ENCODE measurements at regions not wholly inside any gene's neighbourhood (a gene's known extent, or its start where the extent isn't known, plus 50 kb on each side); places are given as distances from the start of the nearest gene placed in this dataset.

DNA sequence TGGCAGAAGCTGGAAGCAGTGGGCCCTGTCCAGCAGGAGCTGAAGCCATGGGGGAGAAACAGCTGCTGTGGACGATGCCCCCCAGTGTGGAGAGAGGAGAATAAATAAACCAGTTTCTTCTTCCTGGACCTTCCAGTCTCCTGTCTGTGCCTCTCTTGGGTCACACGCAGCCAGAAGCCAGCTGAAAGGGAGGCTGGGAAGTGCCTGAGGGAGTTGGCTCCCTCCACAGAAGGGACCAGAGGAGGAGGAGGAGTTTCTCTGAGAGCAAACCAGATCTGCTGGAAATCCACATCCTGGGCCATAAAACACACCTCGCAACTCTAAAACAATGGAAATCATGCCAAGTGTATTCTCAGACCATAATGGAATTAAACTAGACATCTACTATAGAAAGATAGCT, 577.0 kb downstream of the CDH26 start:
- DNase-seq, result no peak

DNA sequence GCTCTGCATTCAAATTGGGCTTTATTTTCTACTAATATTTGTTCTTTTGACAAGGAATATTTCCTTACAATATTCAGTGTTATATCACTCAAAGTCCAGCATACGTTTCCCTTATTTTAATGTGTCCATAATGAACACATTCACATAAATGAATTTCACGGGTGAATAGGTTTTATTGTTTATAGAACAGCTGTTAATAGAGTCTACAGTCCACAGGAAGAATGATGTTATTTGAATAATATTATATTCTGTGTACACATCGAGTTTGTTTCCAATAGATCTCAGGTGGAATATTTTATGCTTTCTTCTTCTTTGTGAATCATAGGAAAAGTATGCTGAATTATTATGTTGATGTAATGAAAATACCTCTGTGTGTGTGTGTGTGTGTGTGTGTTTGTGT, 582.4 kb downstream of the CDH26 start:
- no peak for DNase-seq

DNA sequence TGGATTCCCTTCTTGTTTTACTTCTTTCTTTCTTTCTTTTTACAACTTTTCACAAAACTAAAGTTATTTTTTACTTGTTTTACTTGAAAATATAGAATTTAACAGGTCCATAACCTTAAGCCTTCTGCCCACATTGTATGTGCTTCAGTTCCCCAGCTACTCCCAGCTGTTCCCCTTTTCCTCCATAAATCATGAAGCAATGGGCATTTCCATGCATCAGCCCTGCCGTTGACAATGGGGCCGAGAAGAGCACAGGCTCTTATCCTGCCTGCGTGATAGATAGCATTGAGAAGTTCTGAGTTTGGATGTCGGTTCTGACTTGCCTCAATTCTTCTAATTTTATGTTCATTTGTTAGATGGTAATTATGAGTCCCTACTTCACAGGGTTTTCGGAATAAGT, 583.8 kb downstream of the CDH26 start:
- no peak for DNase-seq

DNA sequence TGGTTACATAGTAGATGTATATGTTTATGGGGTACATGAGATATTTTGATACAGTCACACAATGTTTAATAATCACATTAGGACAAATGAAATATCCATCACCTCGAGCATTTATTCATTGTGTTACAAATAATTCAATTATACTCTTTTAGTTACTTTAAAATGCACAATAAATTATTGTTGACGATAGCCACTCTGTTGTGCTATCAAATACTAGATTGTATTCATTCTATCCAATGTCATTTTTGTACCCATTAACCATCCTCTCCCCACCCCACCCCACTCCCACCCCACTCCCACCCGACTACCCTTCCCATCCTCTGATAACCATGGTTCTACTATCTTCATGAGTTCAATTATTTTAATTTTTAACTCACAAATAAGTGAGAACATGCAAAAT, 585.4 kb downstream of the CDH26 start:
- DNase-seq, result no peak

DNA sequence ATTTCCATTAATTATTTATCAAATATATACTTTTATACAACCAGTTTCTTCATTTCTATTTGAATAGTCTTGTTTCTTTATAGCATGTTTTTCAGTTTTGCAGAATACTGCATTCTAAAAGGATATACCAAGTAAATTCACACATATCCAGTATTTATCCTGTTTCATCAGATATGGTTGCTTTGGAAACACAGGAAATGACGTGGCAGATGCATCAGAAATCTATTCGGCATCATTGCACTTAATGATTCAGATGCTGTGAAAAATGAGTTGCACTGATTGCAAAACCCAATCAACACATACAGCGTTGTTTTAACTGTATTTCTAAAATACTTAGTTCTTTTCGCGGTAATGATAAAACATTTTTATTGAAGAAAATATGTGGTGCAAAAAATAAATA, 594.9 kb downstream of the CDH26 start:
- no peak for DNase-seq

DNA sequence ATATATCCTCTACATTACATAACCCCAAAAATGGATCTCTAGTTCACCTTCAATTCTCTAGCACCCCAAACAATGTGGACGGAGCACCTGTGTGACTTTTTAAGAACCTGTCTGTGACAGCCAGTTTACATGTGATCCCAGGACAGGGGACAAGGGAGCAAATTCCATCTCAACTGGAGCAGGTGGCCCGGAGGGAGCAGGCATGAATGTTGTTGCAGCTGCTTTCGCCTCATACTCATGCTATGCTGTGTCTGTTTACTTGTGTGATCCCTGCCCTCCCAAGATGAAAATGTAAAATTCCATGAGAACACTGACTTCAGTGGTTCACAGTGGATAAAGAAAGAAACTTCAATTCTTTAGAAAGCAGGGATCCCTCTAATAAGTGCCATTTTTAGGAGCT, 600.3 kb downstream of the CDH26 start:
- no peak for DNase-seq

DNA sequence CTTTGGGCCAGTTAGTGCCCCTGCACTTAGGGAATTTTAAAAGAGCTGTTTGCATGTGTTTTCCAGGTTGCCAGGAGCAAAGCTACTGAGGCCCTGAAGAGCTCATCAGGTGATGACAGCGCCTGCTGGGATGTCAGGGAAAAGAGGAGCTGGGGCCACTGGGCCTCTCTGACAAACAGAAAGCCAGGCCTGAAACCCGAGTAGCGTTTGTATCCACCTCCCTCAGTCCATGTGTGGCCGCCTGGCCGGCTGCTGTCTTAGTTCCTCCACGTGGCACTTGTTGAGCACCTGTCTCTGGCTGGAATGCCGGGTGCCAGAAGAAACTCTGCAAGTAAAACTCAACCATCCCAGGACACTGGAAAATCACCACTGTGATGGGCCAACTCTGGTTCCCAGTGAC, 601.2 kb downstream of the CDH26 start:
- DNase-seq, result no peak

DNA sequence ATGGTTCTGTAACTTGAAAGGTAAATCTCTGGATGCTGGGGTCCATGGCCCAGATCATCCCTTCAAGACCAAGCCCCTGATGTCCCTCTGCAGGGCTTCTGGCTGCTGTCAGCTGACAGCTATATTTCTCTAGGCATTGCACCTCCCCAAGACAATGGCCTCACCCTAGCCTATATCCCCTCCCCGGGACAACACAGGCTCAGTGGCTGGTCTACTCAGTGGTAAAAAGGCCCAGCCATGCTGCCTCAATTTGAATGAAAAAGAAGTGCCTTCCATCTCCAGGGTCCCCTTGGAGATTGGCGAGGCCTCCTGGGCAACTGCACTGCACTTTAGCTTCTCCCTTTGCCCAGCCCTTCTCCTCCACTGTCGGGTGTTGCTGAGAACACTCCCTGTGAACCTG, 602.8 kb downstream of the CDH26 start:
- no peak for DNase-seq

DNA sequence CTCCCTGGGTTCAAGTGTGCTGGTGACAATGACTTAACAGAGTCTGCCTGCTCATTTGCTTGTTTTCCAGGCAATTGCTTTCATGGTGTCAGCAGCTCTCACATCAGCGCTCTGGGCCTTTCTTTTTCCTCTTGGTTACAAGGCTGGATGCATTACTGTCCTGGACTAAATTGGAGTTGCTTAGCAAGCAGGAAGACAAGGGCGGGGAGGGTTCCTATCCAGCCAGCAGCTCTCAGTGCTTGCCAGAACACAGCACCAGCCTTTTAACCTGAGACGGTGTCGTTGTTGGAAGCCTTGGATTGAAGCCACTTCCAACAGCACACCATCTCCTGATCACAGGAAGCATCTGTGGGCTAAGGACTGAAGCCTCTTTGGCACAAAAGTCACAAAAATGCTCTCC, 606.9 kb downstream of the CDH26 start:
- no peak for DNase-seq

DNA sequence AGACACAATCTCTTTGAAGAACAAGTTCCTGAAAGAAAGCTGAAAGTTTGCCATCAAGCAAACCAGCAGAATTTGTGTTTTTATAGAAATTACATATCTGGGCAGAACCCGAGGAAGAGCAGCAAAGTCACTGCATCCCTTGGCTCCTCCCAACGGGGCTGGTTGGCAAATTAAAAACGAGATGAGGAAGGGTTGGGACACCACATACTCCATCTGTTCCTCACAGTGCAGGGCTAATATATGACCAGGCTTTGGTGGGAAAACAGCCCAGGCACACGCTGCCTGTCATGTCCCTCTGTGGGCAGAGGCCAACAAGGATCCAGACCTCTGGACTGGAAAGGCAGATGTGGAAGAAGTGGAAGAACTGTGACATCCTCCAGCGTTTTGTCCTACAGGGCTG, 607.3 kb downstream of the CDH26 start:
- no peak for DNase-seq

DNA sequence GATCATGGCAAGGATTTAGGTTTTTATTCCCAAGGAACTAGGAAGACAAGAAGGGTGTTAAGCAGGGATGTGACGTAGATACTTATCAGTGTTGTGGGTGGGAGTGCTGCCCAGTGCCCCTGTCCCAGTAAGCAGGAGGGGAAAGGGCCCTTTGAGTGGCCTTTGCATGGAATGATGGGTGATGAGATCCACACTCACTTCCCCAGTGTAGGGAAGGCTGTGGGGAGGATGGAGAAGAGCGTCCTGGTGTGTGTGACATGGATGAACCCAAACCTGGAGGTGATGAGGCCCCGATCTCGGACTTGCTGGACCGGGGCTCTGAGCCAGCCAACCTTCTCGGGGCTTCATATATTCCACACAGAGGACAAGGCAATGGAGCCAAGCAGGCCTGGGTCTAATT, 610.9 kb downstream of the CDH26 start:
- DNase-seq, result no peak

DNA sequence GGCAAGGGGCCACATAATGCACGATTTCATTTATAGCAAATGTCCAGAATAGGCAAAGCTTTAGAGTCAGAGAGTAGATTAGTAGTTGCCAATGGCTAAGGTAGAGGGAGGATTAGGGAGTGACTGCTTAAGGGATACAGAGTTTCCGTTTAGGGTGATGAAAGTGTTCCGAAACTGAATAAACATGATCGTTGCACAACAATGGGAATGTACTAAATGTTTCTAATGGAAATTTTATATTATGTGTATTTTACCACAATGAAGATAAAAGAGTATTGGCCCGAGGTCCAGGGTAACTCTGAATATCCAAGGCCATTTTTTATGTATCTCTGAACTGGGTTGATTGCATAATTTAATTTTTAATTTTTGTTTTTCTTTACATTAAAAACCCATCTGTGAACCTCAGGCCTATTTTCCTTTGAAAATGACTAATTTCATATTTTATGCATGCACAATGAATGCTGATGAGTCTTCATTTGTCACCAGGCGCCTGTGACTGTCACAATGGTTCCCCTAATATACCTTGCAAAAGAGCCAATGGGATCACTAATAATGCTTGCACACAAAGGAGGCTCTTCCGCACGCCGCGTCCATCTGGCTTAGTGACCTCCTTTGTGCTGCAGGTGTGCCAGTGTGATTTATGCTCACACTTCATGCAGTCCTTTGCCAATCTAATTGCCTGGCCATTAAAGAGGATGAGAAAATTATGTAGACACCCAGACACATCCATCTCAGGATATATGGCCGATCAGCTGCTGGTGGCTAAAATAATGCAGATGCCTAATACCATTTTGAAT, 612.5 kb downstream of the CDH26 start:
- DNase-seq, result no peak

DNA sequence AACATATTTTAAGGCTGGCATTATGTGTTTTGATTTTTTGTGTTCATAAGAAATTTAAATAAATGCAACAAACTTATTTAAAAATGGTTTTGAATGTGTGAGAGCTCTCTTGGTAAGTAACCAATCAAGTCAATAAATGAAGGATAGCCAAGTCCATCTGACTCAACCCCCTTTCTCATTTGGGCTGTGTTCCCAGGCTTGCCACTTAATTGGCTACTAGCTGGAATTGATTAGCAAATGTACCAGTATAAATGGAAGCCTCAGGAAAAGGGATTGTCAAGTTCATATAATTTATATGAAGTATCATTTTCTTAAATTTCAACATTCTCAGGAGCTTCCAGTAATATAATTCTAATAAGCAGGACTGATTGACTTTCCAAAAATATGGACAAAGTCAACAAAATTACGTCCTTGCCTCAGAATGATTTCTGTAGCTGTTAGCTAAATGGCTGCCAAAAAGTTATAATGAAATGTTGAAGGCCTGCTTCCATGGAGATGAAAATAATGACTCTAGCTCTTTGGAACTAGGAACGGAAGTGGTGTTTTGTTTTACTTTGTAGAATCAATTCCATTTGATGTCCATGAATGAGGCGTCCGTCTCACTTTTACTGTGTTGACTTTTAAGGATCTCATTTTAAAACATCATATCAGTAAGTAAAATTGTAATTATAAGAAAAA, 614.9 kb downstream of the CDH26 start:
- DNase-seq, result no peak

DNA sequence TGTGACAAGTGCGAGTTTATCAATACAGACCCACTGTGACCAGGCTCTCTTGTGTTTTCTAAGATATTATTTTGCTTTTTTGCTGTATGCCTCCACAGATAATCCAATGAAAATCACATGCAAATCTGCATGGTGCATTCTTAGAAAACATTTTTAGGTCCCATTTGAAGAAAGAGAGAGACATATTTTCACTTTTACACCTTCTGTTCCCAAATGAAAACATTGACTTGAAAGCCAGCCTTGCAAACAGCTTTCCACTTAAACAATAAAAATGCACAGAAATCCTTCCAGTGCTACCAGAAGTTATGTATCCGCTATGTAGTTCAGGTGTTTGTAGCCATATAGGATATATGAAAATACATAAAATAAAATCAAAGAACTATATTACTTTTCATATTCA, 618.0 kb downstream of the CDH26 start:
- no peak for DNase-seq

DNA sequence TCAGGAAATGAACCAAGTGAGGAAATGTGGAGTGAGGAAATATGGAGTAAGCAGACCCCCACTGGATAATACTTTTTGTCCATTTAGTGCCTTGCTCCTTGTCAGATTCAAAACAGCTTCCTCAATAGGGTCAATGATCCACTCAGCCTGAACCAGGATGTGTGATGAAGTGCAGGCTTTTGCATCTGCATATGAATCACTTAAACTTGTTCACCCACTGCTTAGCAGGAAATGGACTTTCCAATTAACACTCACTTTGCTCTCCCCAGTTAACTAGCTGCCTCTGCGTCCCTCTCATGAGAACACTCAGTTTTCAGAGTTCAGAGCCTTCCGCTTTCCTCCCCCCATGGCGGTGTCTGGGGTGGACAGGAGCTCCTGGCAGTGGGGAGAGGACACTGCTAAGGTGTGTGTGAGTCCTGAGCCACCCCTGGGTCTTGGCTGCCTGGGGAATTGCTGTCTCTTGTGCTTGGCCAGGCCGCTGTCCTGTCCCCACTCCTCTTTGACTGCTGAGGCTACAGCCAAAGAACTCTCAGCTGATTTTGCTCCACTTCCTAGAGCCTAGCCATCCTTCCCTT, 621.8 kb downstream of the CDH26 start:
- no peak for DNase-seq

DNA sequence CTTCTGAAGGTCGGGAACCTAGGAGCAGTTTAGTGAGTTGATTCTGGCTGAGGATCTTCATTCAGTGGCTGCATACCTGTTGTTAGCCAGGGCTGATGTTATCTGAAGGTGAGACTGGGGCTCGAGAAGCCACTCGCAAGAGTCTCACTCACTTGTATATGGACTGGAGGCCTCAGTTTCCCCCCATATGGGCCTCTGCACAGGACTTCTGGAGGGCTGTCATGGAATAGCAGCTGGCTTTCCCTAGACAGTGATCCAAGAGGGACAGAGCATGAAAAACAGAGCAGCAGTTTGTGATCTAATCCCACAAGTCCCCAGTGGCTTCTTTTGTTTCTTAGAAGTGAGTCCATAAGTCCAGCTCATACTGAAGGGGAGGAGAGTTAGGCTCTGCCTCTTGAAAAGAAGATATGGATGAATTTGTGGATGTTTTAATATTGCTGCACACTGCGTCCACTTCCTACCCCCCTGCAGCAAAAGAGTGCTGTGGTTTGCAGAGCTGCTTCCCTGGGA, 623.4 kb downstream of the CDH26 start:
- no peak for DNase-seq

DNA sequence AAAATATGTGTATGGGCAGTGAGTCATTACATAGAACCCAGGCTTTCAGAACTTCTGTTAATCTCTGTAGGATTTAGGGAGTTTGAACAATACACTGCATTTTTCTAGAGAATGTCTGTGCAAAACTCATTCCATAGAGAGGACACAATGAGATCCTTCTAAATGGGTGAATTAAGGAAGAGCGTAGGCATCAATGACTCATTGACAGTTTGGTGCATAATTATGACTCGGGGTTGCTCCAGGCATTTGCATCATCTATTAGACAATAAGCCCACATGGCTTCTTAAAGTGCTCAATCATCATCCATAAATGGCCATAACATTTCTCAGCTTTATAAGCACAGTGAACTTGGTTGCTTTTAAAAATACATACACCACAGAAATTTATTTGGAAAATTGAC, 625.5 kb downstream of the CDH26 start:
- no peak for DNase-seq

DNA sequence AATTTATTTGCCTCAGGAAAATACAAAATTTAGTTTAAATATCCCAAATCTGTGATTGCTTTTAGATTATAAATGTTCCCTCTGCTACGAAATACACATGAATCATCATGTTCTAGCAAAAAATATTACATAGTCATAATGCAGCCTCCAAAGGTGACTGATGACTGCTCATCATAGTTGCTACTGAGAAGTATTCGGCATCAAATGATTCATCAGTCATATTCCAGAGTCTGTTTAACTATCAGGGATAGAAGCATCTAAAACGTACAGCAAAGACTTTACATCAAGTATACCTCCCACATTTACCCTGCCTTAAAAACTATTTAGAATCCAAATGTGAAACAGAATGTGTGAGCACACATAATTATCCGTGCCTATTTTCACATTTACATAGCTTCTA, 626.0 kb downstream of the CDH26 start:
- DNase-seq, result no peak

DNA sequence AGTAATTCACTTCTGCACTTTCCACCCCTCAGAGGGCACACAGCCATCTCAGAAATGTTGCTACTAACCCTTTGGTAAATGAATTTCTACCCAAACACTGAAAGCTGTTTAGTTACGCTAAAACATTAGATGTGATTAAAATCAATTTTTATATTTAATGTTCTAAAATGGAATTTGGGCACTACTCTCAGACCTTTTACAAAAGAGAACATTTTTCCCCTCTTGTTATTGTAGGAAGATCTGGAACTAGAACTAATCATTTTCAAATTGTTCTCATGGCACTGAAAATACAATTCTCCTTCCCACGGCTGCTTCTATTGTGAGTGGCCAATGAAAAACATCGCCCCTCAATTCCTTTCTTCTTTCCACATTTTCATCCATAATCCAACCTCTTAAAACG, 627.4 kb downstream of the CDH26 start:
- no peak for DNase-seq

DNA sequence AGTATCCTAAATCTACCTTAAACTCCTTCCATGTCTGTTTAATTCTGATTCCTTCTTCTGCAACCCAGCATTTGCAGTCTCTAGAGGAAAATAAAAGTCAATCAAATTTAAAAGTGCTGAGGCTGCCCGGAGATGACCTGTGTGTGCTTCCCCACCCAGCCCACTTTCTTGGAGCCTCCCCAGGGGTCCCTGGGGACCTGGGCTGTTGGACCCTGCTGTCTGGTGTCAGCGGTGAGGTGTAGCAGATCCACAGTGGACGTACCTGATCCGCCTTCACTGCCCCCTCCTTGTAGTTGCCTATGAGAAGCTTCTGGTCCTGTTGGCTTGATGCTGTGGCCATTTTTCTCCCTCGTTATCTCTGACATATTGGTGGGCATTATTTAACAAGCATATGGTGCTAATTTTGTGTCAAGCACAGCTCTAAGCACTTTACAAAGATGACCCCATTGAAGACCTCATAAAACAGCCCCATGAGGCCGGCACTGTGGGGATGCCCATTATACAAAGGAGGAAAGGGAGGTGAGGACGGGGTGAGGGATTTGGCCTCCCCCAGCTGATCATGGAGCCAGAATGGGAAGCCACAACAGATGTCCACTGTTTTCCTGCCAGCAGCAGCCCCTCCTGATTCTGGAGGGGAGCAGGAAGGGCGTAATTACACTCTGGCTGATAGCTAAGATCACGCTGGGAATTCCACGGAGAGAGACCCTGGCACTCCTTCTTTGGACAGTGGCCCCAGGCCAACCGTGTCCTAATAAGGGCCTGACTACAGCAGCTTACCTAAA, 628.2 kb downstream of the CDH26 start:
- DNase-seq, result no peak

DNA sequence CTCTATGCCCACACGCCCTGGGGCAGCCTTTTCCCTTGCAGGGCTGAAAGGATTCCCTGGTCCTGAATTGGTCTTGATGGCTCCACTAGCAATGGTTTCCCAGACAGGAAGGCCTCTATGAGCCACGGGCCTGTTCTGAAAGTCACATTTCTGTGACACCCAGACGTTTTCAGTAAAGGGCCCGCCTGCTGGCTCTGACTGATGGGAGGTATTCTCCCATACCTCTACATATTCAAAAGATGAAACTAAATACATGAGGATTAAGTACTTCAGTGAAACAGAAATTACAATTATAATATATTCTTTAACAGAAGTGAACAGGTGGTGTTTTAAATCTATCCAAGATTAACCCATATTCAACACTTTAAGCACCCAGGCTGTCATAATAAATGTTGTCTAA, 629.8 kb downstream of the CDH26 start:
- no peak for DNase-seq

DNA sequence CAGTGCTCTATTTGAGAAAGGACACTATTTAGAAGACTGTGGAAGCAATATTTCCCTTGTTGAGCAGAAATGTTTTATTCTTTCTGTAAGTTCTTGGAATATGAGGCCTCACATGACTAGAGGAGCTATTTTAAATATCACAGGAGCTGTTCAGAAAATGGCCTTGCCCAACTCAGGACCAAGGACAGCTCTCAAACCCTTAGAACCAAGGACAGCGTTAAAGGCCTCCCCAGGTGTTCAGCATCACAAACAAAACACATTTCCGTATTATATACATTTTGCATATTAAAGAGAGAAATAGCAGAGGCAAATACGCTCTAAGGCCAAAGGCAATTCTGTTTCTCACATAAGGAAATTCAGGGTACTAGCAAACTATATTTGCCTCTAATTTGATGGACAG, 631.4 kb downstream of the CDH26 start:
- no peak for DNase-seq

DNA sequence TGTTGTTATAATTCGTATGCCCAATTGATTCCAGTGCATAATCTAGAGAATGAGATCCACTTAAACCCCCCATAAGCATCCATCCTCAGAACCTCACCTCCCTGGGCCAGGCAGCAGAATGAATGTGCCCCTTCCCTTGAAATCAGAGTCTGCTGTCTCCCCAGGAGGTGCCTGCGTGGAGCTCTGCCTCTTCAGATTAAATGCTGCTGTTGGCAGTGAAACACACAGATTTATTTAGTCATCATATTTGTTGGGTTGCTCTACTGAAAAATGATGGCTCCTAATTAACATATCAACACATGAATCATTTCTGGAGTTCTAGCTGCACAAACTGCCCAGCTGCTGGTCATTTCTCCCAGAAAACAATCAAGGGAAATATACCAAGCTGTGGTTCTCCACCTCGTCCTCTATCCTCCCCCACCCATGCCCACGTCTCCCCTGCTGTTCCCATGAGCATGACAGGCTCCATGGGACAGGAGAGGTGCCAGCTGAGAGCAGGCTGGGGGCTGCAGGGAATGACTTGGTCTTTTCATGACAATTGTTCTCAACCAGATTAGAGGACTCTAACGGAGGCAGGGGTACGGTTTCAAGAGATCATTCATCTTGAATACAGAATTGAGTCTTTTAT, 633.1 kb downstream of the CDH26 start:
- no peak for DNase-seq
